Endothelial cell of umbilical vein (primary cell): ENCODE measurements at regions not wholly inside any gene's neighbourhood (a gene's known extent, or its start where the extent isn't known, plus 50 kb on each side); places are given as distances from the start of the nearest gene placed in this dataset.

Experiments used
- BruUV-seq: library from RNA; stranded (reverse); fragments of 400-500 nt; replicated peaks from 2 replicates; lab custom pipeline; 2021; lab: Mats Ljungman, UMichigan
- CTCF ChIA-PET: fragments of 300-600, 350-600 bp; sonication (Branson Sonifier 250); formaldehyde crosslinking; loops from one replicate; lab custom pipeline; 2021; ENCODE audit warnings: antibody characterized with exemption, inconsistent platforms; lab: Charles Lee
- POLR2A ChIA-PET: fragments of 300-600, 350-600 bp; sonication (Branson Sonifier 250); formaldehyde crosslinking; loops from one replicate; lab custom pipeline; 2021; ENCODE audit warnings: antibody characterized with exemption, inconsistent platforms; lab: Charles Lee
- DNase-seq: peaks from one replicate; pipeline ENCODE4 v3.0.0-alpha.2; 2011; ENCODE audit warnings: low read depth, low spot score
- FAIRE-seq: peaks from 2 replicates; lab custom pipeline; 2011; peaks lifted over from hg19 to GRCh38; lab: Jason Lieb, UNC
- H2AFZ ChIP-seq: 2 replicates; pipeline ENCODE4 v1.6.0; 2012; ENCODE audit warnings: low read depth, low read length, control low read depth, inconsistent platforms
- H3K27ac ChIP-seq: 2 replicates; pipeline ENCODE4 v1.5.1; 2011; ENCODE audit warnings: low read depth, mild to moderate bottlenecking, control low read depth, low read length, moderate library complexity; ENCODE audit not compliant: insufficient read depth
- H3K27me3 ChIP-seq, 2 experiments: 2 replicates each; pipeline versions ENCODE4 v1.6.0 to v1.6.1; 2011; ENCODE audit warnings: low read length in 2 of 2, mixed read lengths in 1 of 2; ENCODE audit not compliant: control insufficient read depth in 2 of 2, insufficient read depth in 2 of 2
- H3K36me3 ChIP-seq, 2 experiments: 2 replicates in 1 of 2; 3 replicates in 1 of 2; pipeline ENCODE4 v1.5.1; 2011; ENCODE audit warnings: low read length in 2 of 2, mild to moderate bottlenecking in 1 of 2, moderate library complexity in 1 of 2; ENCODE audit not compliant: control insufficient read depth in 2 of 2, insufficient read depth in 2 of 2; ENCODE audit errors: extremely low read depth in 1 of 2
- H3K4me1 ChIP-seq: 3 replicates; pipeline ENCODE4 v1.5.1; 2011; ENCODE audit warnings: mild to moderate bottlenecking, low read length; ENCODE audit not compliant: control insufficient read depth, insufficient read depth; ENCODE audit errors: extremely low read depth
- H3K4me2 ChIP-seq: 2 replicates; pipeline ENCODE4 v1.6.1; 2011; ENCODE audit warnings: low read length, control low read depth, mixed read lengths; ENCODE audit not compliant: insufficient read depth
- H3K4me3 ChIP-seq, 3 experiments: fragments of 200-600 bp in 1 of 3; sonication (generic), shearing (Covaris generic) in 1 of 3; replicated peaks in 1 of 3; 2 replicates each; pipeline ENCODE4 v1.5.1; 2011 to 2016; ENCODE audit warnings: control low read depth in 3 of 3, low read length in 3 of 3, mild to moderate bottlenecking in 2 of 3, inconsistent platforms in 1 of 3, low read depth in 1 of 3, moderate library complexity in 1 of 3; ENCODE audit not compliant: insufficient read depth in 1 of 3
- H3K79me2 ChIP-seq: 2 replicates; pipeline ENCODE4 v1.6.0; 2012; ENCODE audit warnings: low read length, inconsistent platforms; ENCODE audit not compliant: control insufficient read depth, insufficient read depth
- H3K9ac ChIP-seq: replicated peaks from 2 replicates; pipeline ENCODE3; 2011; ENCODE audit warnings: low read length, control low read depth; ENCODE audit not compliant: insufficient read depth; ENCODE audit errors: extremely low read depth
- H3K9me1 ChIP-seq: replicated peaks from 3 replicates; pipeline ENCODE4 v1.6.0; 2011; ENCODE audit warnings: mild to moderate bottlenecking, low read length; ENCODE audit not compliant: control insufficient read depth, insufficient read depth; ENCODE audit errors: extremely low read depth
- H3K9me3 ChIP-seq: replicated peaks from 2 replicates; pipeline ENCODE4 v1.5.1; 2012; ENCODE audit warnings: low read length, inconsistent platforms; ENCODE audit not compliant: control insufficient read depth, insufficient read depth
- H4K20me1 ChIP-seq: replicated peaks from 2 replicates; pipeline ENCODE3; 2011; ENCODE audit warnings: mild to moderate bottlenecking, low read length; ENCODE audit not compliant: control insufficient read depth, insufficient read depth; ENCODE audit errors: extremely low read depth
- CTCF ChIP-seq, 2 donors: IDR thresholded peaks; 1 replicate in 1 of 2; 2 replicates in 1 of 2; pipeline ENCODE4 v1.5.1; 2011; ENCODE audit warnings: low read length in 2 of 2, mild to moderate bottlenecking in 2 of 2, moderate library complexity in 2 of 2, control low read depth in 1 of 2, inconsistent platforms in 1 of 2, low read depth in 1 of 2; ENCODE audit not compliant: insufficient read depth in 1 of 2; ENCODE audit errors: extremely low read depth in 1 of 2
- EZH2 ChIP-seq: IDR thresholded peaks from 2 replicates; pipeline ENCODE4 v1.6.1; 2012; ENCODE audit warnings: borderline replicate concordance, low read depth, mild to moderate bottlenecking, moderate library complexity, low read length, inconsistent platforms; ENCODE audit not compliant: severe bottlenecking
- FOS ChIP-seq: IDR thresholded peaks from 2 replicates; pipeline ENCODE4 v1.6.1; 2011; ENCODE audit warnings: mild to moderate bottlenecking, low read length, moderate library complexity, borderline replicate concordance; ENCODE audit not compliant: insufficient read depth
- GATA2 ChIP-seq: IDR thresholded peaks from 2 replicates; pipeline ENCODE4 v1.7.0; 2011; ENCODE audit warnings: low read depth, mild to moderate bottlenecking, moderate library complexity, mixed read lengths, low read length; ENCODE audit not compliant: insufficient read length, insufficient read depth
- JUN ChIP-seq: IDR thresholded peaks from 2 replicates; pipeline ENCODE4 v1.6.1; 2011; ENCODE audit warnings: borderline replicate concordance, low read depth; ENCODE audit not compliant: insufficient read length, insufficient read depth
- MYC ChIP-seq: IDR thresholded peaks from one replicate; pipeline ENCODE4 v1.6.1; 2011; ENCODE audit warnings: mild to moderate bottlenecking, low read depth, low read length
- POLR2A ChIP-seq: IDR thresholded peaks from 2 replicates; pipeline ENCODE4 v1.6.1; 2012; ENCODE audit warnings: low read depth, mild to moderate bottlenecking, control low read depth, low read length
- POLR2AphosphoS5 ChIP-seq: IDR thresholded peaks from 2 replicates; pipeline ENCODE4 v1.6.1; 2012; ENCODE audit warnings: low read depth, mild to moderate bottlenecking, control low read depth, low read length, moderate library complexity; ENCODE audit not compliant: insufficient read depth
- dilution Hi-C: fragments of 300-500 bp; cut with MboI; formaldehyde crosslinking; loops from one replicate; pipeline ENCODE4 v1.15.0; 2019; ENCODE audit warnings: low sequenced_read_pairs; ENCODE audit not compliant: extremely low pct_ligation_motif_present
- intact Hi-C: fragments of 100-400 bp; cut with micrococcal nuclease; formaldehyde crosslinking; loops from one replicate; pipeline ENCODE4 v1.10.0; 2022
- TF ChIP-seq, protein P1 (sequence below): IDR thresholded peaks from 2 replicates; pipeline ENCODE4 v1.6.1; 2011; ENCODE audit not compliant: insufficient read depth, insufficient read length

- Histone ChIP-seq H4K20me1 (no peaks in the 10 kb centered on the region), H3K36me3 (no peaks in the 10 kb centered on the region), H3K4me1 (no peaks in the 10 kb centered on the region), H3K9me1 (no peaks in the 10 kb centered on the region), H3K27me3 (no peaks in the 10 kb centered on the region), H3K27ac (no peak overlapping the region), H3K4me3 (no peak overlapping the region), H3K79me2 (no peaks in the 10 kb centered on the region), H2AFZ (no peak overlapping the region), H3K4me2 (no peak overlapping the region), H3K9me3 (no peaks in the 10 kb centered on the region), H3K9ac (no peak overlapping the region)
- dilution Hi-C loops (no loop called here), intact Hi-C loops (no loop called here)
- FAIRE-seq = no peak
- BruUV-seq = no TSS peak
- CTCF ChIA-PET = interaction anchor here (0.9 kb wide), 1 partner anchor 41 kb away, joined by 3 read pairs; no protein-coding TSS in a partner anchor
- TF ChIP-seq JUN (no peak), CTCF (IDR thresholded peaks at IDR 0.05; ENCODE audit: extremely low read depth in 1 of 2, insufficient read depth in 1 of 2, low read depth in 1 of 2, low read length in 2 of 2) (no peak), POLR2AphosphoS5 (no peak), GATA2 (no peak), MYC (no peak), FOS (no peak), EZH2 (no peak), POLR2A (no peak)
- TF ChIP-seq, protein P1, sequence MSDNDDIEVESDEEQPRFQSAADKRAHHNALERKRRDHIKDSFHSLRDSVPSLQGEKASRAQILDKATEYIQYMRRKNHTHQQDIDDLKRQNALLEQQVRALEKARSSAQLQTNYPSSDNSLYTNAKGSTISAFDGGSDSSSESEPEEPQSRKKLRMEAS = no peak
- POLR2A ChIA-PET = no interaction called here
- no peak for DNase-seq
Measured at GRCh38 chr16:81164481-81164880, 68.3 kb upstream of the GCSH start.
